Esophagus muscularis mucosa (tissue), 4 donors: ENCODE measurements at regions not wholly inside any gene's neighbourhood (a gene's known extent, or its start where the extent isn't known, plus 50 kb on each side); places are given as distances from the start of the nearest gene placed in this dataset.
"Not testable (repeated sequence)": the region's sequence is repeated elsewhere in the genome, so short reads cannot be mapped to it uniquely, and the experiment has no call there.

Experiments
- DNase-seq: peaks from one replicate; pipeline ENCODE4 v3.0.0-alpha.2; 2017; ENCODE audit errors: extremely low spot score
- H3K27ac ChIP-seq, 4 donors: fragments of 200-600 bp; sonication (generic); replicated peaks in 1 of 4; 1 replicate in 3 of 4; 2 replicates in 1 of 4; pipeline ENCODE4 v1.5.1; 2016 to 2019; ENCODE audit warnings: mild to moderate bottlenecking in 1 of 4
- H3K27me3 ChIP-seq, 4 donors: fragments of 200-600 bp; sonication (generic); one replicate each; pipeline versions ENCODE4 v1.5.1 to v1.6.0; 2016 to 2019
- H3K36me3 ChIP-seq, 4 donors: fragments of 200-600 bp; sonication (generic); one replicate each; pipeline ENCODE4 v1.5.1; 2016 to 2019
- H3K4me1 ChIP-seq, 4 donors: fragments of 200-600 bp; sonication (generic); one replicate each; pipeline ENCODE4 v1.5.1; 2016 to 2019
- H3K4me3 ChIP-seq, 4 donors: fragments of 200-600 bp; sonication (generic); 1 replicate in 2 of 4; 2 replicates in 2 of 4; pipeline ENCODE4 v1.5.1; 2016 to 2019; ENCODE audit warnings: mild to moderate bottlenecking in 4 of 4, moderate library complexity in 1 of 4
- H3K9me3 ChIP-seq, 4 donors: fragments of 200-600 bp; sonication (generic); 1 replicate in 3 of 4; 2 replicates in 1 of 4; pipeline ENCODE4 v1.5.1; 2016 to 2019
- EP300 ChIP-seq: sonication (generic); formaldehyde crosslinking; IDR thresholded peaks from one replicate; pipeline ENCODE4 v1.6.1; 2017; ENCODE audit warnings: antibody characterized with exemption
- POLR2A ChIP-seq: fragments of 450-650 bp; IDR thresholded peaks from one replicate; pipeline ENCODE4 v1.6.1; 2017; ENCODE audit warnings: antibody characterized with exemption, moderate library complexity, mild to moderate bottlenecking, low read depth
- POLR2AphosphoS5 ChIP-seq, 2 donors: sonication (generic); formaldehyde crosslinking; IDR thresholded peaks; one replicate each; pipeline ENCODE4 v1.6.1; 2017; ENCODE audit warnings: antibody characterized with exemption in 2 of 2
- WGBS: methylation state at CpG from one replicate; pipeline ENCODE4 v1.1.5; 2018; 5-methylcytosine and 5-hydroxymethylcytosine counted together
- intact Hi-C: fragments of 100-400 bp; cut with DNase I; formaldehyde crosslinking; loops from one replicate; pipeline ENCODE4 v1.15.1; 2023
- TF ChIP-seq, protein P1 (sequence below), 3 experiments: fragments of 200-600 bp in 2 of 3; fragments of 450-650 bp in 1 of 3; sonication (generic) in 2 of 3; IDR thresholded peaks; one replicate each; pipeline ENCODE4 v1.5.1; 2017 to 2019; ENCODE audit warnings: antibody characterized with exemption in 3 of 3, mild to moderate bottlenecking in 2 of 3, moderate library complexity in 1 of 3

DNA sequence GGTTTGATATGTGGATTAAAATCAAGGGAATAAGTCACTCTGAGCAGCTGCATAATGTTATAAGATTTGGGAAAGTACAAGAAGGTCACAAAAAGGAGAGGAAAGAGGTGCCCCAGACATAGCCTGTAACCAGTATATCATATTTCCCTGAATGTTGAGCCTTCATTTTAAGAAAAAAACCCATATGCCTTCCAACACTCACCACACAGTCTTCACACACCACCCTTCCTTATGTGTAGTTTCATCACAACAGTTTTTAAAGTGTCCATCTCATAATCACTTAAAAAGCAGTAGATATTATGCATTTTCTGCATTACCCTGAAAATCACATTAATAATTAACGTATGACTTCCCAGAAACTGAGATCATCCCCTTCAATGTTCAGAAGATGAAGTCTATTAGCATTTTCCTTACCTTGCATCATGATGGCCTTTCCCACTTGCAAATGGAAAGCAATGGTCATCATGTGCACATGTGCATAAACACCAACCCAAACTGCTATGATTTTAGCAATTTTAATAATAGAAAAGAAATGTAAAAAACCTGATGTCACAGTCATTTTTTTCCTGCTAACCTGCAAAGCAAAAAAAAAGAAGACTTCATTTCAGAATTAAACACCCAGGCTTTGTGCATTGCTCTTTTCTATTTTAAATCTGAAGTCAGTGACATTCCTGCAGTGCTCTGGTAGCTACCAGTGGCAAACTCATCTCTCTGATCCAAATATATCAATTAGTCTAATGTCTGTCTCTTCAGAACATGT, 465.0 kb downstream of the SUCLG1 start:
- 80% methylated on average over 1 of the region's 1 CpG for WGBS
- no peak for TF ChIP-seq POLR2AphosphoS5 (IDR thresholded peaks at IDR 0.05)
- no peak for TF ChIP-seq POLR2A
- no peak for TF ChIP-seq EP300
- TF ChIP-seq, protein P1, sequence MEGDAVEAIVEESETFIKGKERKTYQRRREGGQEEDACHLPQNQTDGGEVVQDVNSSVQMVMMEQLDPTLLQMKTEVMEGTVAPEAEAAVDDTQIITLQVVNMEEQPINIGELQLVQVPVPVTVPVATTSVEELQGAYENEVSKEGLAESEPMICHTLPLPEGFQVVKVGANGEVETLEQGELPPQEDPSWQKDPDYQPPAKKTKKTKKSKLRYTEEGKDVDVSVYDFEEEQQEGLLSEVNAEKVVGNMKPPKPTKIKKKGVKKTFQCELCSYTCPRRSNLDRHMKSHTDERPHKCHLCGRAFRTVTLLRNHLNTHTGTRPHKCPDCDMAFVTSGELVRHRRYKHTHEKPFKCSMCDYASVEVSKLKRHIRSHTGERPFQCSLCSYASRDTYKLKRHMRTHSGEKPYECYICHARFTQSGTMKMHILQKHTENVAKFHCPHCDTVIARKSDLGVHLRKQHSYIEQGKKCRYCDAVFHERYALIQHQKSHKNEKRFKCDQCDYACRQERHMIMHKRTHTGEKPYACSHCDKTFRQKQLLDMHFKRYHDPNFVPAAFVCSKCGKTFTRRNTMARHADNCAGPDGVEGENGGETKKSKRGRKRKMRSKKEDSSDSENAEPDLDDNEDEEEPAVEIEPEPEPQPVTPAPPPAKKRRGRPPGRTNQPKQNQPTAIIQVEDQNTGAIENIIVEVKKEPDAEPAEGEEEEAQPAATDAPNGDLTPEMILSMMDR (IDR thresholded peaks at IDR 0.05) = no peak
- no peaks in the 10 kb centered on the region for H3K36me3 ChIP-seq
- H3K4me1 ChIP-seq = no peaks in the 10 kb centered on the region
- no peaks in the 10 kb centered on the region for H3K27me3 ChIP-seq
- intact Hi-C loops = no loop called here
- peaks cover 0 to 6% (median 0%) of the 10 kb centered on the region in 4 donors for H3K9me3 ChIP-seq
- DNase-seq = no peak
- H3K4me3 ChIP-seq = no peak overlapping the region
- no peak overlapping the region for H3K27ac ChIP-seq

- WGBS = 89% methylated on average over 3 of the region's 3 CpGs
- no peak overlapping the region for H3K4me3 ChIP-seq
- no peaks in the 10 kb centered on the region for H3K36me3 ChIP-seq
- H3K9me3 ChIP-seq = peaks cover 0 to 6% (median 0%) of the 10 kb centered on the region in 4 donors
- no peaks in the 10 kb centered on the region for H3K4me1 ChIP-seq
- intact Hi-C loops = no loop called here
- no peak overlapping the region for H3K27ac ChIP-seq
- no peak for DNase-seq
- H3K27me3 ChIP-seq = no peaks in the 10 kb centered on the region
- no peak for TF ChIP-seq POLR2A
- TF ChIP-seq, protein P1 (IDR thresholded peaks at IDR 0.05) = no peak
- TF ChIP-seq POLR2AphosphoS5 (IDR thresholded peaks at IDR 0.05) = no peak
- no peak for TF ChIP-seq EP300
Measured at GRCh38 chr2:83991992-83992391, 467.1 kb downstream of the SUCLG1 start.

GRCh38 chr2:83990636-83991035, 468.4 kb downstream of the SUCLG1 start:
- 47% methylated on average over 1 of the region's 1 CpG for WGBS
- TF ChIP-seq EP300 = no peak
- no peak for TF ChIP-seq POLR2A
- TF ChIP-seq, protein P1 (IDR thresholded peaks at IDR 0.05) = no peak
- no peak for TF ChIP-seq POLR2AphosphoS5 (IDR thresholded peaks at IDR 0.05)
- Histone ChIP-seq H3K36me3 (no peaks in the 10 kb centered on the region), H3K9me3 (peaks cover 0 to 6% (median 0%) of the 10 kb centered on the region in 4 donors), H3K27ac (no peak overlapping the region), H3K4me1 (no peaks in the 10 kb centered on the region), H3K4me3 (no peak overlapping the region), H3K27me3 (no peaks in the 10 kb centered on the region)
- intact Hi-C loops = no loop called here
- DNase-seq = no peak

GRCh38 chr2:83976628-83977027, 482.5 kb downstream of the SUCLG1 start:
- H3K4me3 ChIP-seq, H3K4me1 ChIP-seq, H3K36me3 ChIP-seq, H3K27ac ChIP-seq, H3K27me3 ChIP-seq, intact Hi-C loops, DNase-seq: not testable (repeated sequence)
- 100% methylated on average over 1 of the region's 6 CpGs for WGBS
- peaks cover 0 to 11% (median 6%) of the 10 kb centered on the region in 4 donors for H3K9me3 ChIP-seq

DNA sequence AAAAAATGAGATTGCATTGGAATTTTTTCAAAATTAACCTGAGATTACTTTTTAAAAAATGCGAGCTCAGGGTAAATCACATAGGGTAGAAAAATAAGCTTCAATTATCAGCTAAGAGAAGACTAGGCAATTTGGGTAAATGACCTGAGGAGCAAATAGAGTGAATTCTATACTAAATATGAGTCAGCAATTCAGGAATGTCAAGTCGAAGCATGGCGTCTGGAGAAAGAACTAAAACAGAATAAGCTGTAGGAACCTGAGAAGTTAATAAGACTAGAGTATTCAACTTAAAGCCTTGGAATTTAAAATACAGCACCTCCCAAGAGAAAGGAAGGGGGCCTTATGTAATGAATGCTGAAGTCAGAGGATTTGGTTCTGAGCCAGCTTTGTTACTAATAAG, 487.0 kb downstream of the SUCLG1 start:
- no peak for DNase-seq
- no peak overlapping the region for H3K27ac ChIP-seq
- no peaks in the 10 kb centered on the region for H3K36me3 ChIP-seq
- intact Hi-C loops = no loop called here
- no peaks in the 10 kb centered on the region for H3K4me1 ChIP-seq
- peaks cover 0 to 11% (median 6%) of the 10 kb centered on the region in 4 donors for H3K9me3 ChIP-seq
- WGBS = 81% methylated on average over 3 of the region's 3 CpGs
- H3K27me3 ChIP-seq = no peaks in the 10 kb centered on the region
- TF ChIP-seq EP300 = no peak
- H3K4me3 ChIP-seq = no peak overlapping the region

GRCh38 chr2:83971547-83971946, 487.5 kb downstream of the SUCLG1 start:
- H3K36me3 ChIP-seq = no peaks in the 10 kb centered on the region
- no peak overlapping the region for H3K4me3 ChIP-seq
- no peak for DNase-seq
- no peaks in the 10 kb centered on the region for H3K27me3 ChIP-seq
- no peaks in the 10 kb centered on the region for H3K4me1 ChIP-seq
- WGBS = 80% methylated on average over 2 of the region's 2 CpGs
- peaks cover 0 to 7% (median 6%) of the 10 kb centered on the region in 4 donors for H3K9me3 ChIP-seq
- TF ChIP-seq POLR2A = no peak
- TF ChIP-seq EP300 = no peak
- TF ChIP-seq POLR2AphosphoS5 (IDR thresholded peaks at IDR 0.05) = no peak
- TF ChIP-seq, protein P1 (IDR thresholded peaks at IDR 0.05) = no peak
- intact Hi-C loops = no loop called here
- H3K27ac ChIP-seq = no peak overlapping the region
